Transverse colon (tissue), 4 donors: ENCODE measurements at regions not wholly inside any gene's neighbourhood (a gene's known extent, or its start where the extent isn't known, plus 50 kb on each side); places are given as distances from the start of the nearest gene placed in this dataset.
"Not testable (repeated sequence)": the region's sequence is repeated elsewhere in the genome, so short reads cannot be mapped to it uniquely, and the experiment has no call there.

ENCODE experiments used
- DNase-seq: peaks from one replicate; pipeline ENCODE4 v3.0.0-alpha.2; 2019
- H3K27ac ChIP-seq, 4 donors: fragments of 200-600 bp; sonication (generic); 2 replicates each; pipeline ENCODE4 v1.5.1; 2016 to 2018; ENCODE audit warnings: inconsistent platforms in 4 of 4
- H3K27me3 ChIP-seq: fragments of 200-600 bp; sonication (generic); 2 replicates; pipeline ENCODE4 v1.5.1; 2017; ENCODE audit warnings: inconsistent platforms
- H3K36me3 ChIP-seq, 4 donors: fragments of 200-600 bp; sonication (generic); 2 replicates each; pipeline ENCODE4 v1.5.1; 2017 to 2019; ENCODE audit warnings: inconsistent platforms in 4 of 4
- H3K4me1 ChIP-seq, 4 donors: fragments of 200-600 bp; sonication (generic); 2 replicates each; pipeline ENCODE4 v1.5.1; 2017 to 2020; ENCODE audit warnings: inconsistent platforms in 4 of 4
- H3K4me3 ChIP-seq, 4 donors: fragments of 200-600 bp; sonication (generic); 1 replicate in 1 of 4; 2 replicates in 3 of 4; pipeline versions ENCODE4 v1.5.1 to v1.6.1; 2017 to 2019; ENCODE audit warnings: inconsistent platforms in 4 of 4
- H3K9me3 ChIP-seq, 2 donors: fragments of 200-600 bp; sonication (generic); 2 replicates each; pipeline ENCODE4 v1.5.1; 2017 to 2019; ENCODE audit warnings: inconsistent platforms in 2 of 2
- CTCF ChIP-seq, 5 experiments: fragments of 200-600 bp in 3 of 5; fragments of 450-650 bp in 2 of 5; sonication (generic) in 3 of 5; IDR thresholded peaks; 1 replicate in 2 of 5; 2 replicates in 3 of 5; pipeline ENCODE4 v1.5.1; 2016 to 2017; ENCODE audit warnings: antibody characterized with exemption in 5 of 5, inconsistent platforms in 3 of 5, mild to moderate bottlenecking in 2 of 5, moderate library complexity in 1 of 5
- EP300 ChIP-seq: sonication (generic); formaldehyde crosslinking; IDR thresholded peaks from one replicate; pipeline ENCODE4 v1.6.1; 2017; ENCODE audit warnings: antibody characterized with exemption, low read depth
- POLR2A ChIP-seq: fragments of 450-650 bp; IDR thresholded peaks from one replicate; pipeline ENCODE4 v1.6.1; 2016; ENCODE audit warnings: antibody characterized with exemption, mild to moderate bottlenecking, moderate library complexity
- POLR2AphosphoS5 ChIP-seq, 3 donors: sonication (generic); formaldehyde crosslinking; IDR thresholded peaks; one replicate each; pipeline ENCODE4 v1.6.1; 2016; ENCODE audit warnings: antibody characterized with exemption in 3 of 3
- WGBS, 2 donors: methylation state at CpG; one replicate each; pipeline ENCODE4 v1.1.5; 2018; ENCODE audit warnings: low coverage in 1 of 2; 5-methylcytosine and 5-hydroxymethylcytosine counted together
- in situ Hi-C, 4 donors: fragments of 200-750 bp; cut with MboI; loops; one replicate each; pipeline versions ENCODE4 v1.15.0 to v1.15.1; 2017; ENCODE audit warnings: low sequenced_read_pairs in 3 of 4, low pct_ligation_motif_present in 1 of 4, low pct_unique_long_range_greater_than_20kb in 1 of 4
- intact Hi-C: fragments of 100-400 bp; cut with DNase I; formaldehyde crosslinking; loops from one replicate; pipeline ENCODE4 v1.15.1; 2023; ENCODE audit warnings: low total_unique reads

- peaks cover 0 to 13% (median 4%) of the 10 kb centered on the region in 4 donors for H3K4me1 ChIP-seq
- 80 to 90% methylated on average over 1 of the region's 1 CpG for WGBS, 2 donors
- in situ Hi-C loops = no loop called here
Observed at GRCh38 chr1:157352817-157353408, 199.4 kb downstream of the FCRL5 start.

GRCh38 chr1:157352216-157352615 is 200.1 kb downstream of the FCRL5 start:
- Histone ChIP-seq H3K4me3 (no peak overlapping the region), H3K27me3 (no peaks in the 10 kb centered on the region), H3K9me3 (no peaks in the 10 kb centered on the region), H3K36me3 (no peaks in the 10 kb centered on the region), H3K27ac (no peak overlapping the region), H3K4me1 (peaks cover 0 to 13% (median 4%) of the 10 kb centered on the region in 4 donors)
- intact Hi-C loops (no loop called here), in situ Hi-C loops (no loop called here)
- 93% methylated on average over 3 of the region's 3 CpGs; no CpG with 5 or more reads in 1 of the 2 donors for WGBS, 2 donors
- no peak for TF ChIP-seq POLR2A
- no peak for TF ChIP-seq POLR2AphosphoS5 (IDR thresholded peaks at IDR 0.05)
- TF ChIP-seq CTCF (IDR thresholded peaks at IDR 0.05) = no peak
- no peak for TF ChIP-seq EP300
- DNase-seq = no peak

More at GRCh38 chr1:157352817-157353408, 199.4 kb downstream of the FCRL5 start:
- Histone ChIP-seq H3K9me3 (no peaks in the 10 kb centered on the region), H3K36me3 (no peaks in the 10 kb centered on the region), H3K27ac (no peak overlapping the region), H3K27me3 (no peaks in the 10 kb centered on the region), H3K4me3 (no peak overlapping the region)
- DNase-seq = no peak
- TF ChIP-seq EP300 = no peak
- intact Hi-C loops = no loop called here

GRCh38 chr1:157351800-157352199 is 200.5 kb downstream of the FCRL5 start:
- H3K27me3 ChIP-seq, H3K9me3 ChIP-seq, H3K27ac ChIP-seq, H3K36me3 ChIP-seq, in situ Hi-C loops, intact Hi-C loops, DNase-seq, H3K4me3 ChIP-seq: not testable (repeated sequence)
- peaks cover 0 to 13% (median 4%) of the 10 kb centered on the region in 4 donors for H3K4me1 ChIP-seq
- WGBS, 2 donors = 73% methylated on average over 2 of the region's 2 CpGs; no CpG with 5 or more reads in 1 of the 2 donors

- H3K27ac ChIP-seq = peak overlapping the region in 1 of 4 donors; percentile 17
- no peaks in the 10 kb centered on the region for H3K9me3 ChIP-seq
- intact Hi-C loops = no loop called here
- peaks cover 0 to 13% (median 4%) of the 10 kb centered on the region in 4 donors for H3K4me1 ChIP-seq
- WGBS, 2 donors = 80 to 84% methylated on average over 2 to 4 of the region's 4 CpGs
- no peaks in the 10 kb centered on the region for H3K36me3 ChIP-seq
- no peak for DNase-seq
- in situ Hi-C loops = no loop called here
- TF ChIP-seq POLR2AphosphoS5 (IDR thresholded peaks at IDR 0.05) (no peak), POLR2A (no peak), EP300 (no peak), CTCF (IDR thresholded peaks at IDR 0.05) (no peak)
- no peak overlapping the region for H3K4me3 ChIP-seq
- H3K27me3 ChIP-seq = no peaks in the 10 kb centered on the region
Observed at GRCh38 chr1:157348538-157349480, 203.5 kb downstream of the FCRL5 start.

- DNase-seq = no peak
- intact Hi-C loops (no loop called here), in situ Hi-C loops (no loop called here)
- no peak overlapping the region for H3K4me3 ChIP-seq
- WGBS, 2 donors = 100% methylated on average over 1 of the region's 1 CpG; no CpG with 5 or more reads in 1 of the 2 donors
- H3K36me3 ChIP-seq = no peaks in the 10 kb centered on the region
- no peak for TF ChIP-seq CTCF (IDR thresholded peaks at IDR 0.05)
- TF ChIP-seq EP300 = no peak
- TF ChIP-seq POLR2A = no peak
- no peak for TF ChIP-seq POLR2AphosphoS5 (IDR thresholded peaks at IDR 0.05)
- peaks cover 0 to 13% (median 4%) of the 10 kb centered on the region in 4 donors for H3K4me1 ChIP-seq
- no peak overlapping the region for H3K27ac ChIP-seq
- no peaks in the 10 kb centered on the region for H3K9me3 ChIP-seq
- no peaks in the 10 kb centered on the region for H3K27me3 ChIP-seq
Observed at GRCh38 chr1:157347506-157347905, 204.8 kb downstream of the FCRL5 start.

GRCh38 chr1:157337785-157338184 is 199.6 kb upstream of the ETV3 start:
- 60% methylated on average over 1 of the region's 1 CpG; no CpG with 5 or more reads in 1 of the 2 donors for WGBS, 2 donors
- H3K9me3 ChIP-seq, H3K27me3 ChIP-seq, in situ Hi-C loops, H3K36me3 ChIP-seq, DNase-seq, H3K4me3 ChIP-seq, intact Hi-C loops, H3K27ac ChIP-seq, H3K4me1 ChIP-seq: not testable (repeated sequence)
